ENCODE measurements at regions not wholly inside any gene's neighbourhood (a gene's known extent, or its start where the extent isn't known, plus 50 kb on each side); places are given as distances from the start of the nearest gene placed in this dataset.

DNA sequence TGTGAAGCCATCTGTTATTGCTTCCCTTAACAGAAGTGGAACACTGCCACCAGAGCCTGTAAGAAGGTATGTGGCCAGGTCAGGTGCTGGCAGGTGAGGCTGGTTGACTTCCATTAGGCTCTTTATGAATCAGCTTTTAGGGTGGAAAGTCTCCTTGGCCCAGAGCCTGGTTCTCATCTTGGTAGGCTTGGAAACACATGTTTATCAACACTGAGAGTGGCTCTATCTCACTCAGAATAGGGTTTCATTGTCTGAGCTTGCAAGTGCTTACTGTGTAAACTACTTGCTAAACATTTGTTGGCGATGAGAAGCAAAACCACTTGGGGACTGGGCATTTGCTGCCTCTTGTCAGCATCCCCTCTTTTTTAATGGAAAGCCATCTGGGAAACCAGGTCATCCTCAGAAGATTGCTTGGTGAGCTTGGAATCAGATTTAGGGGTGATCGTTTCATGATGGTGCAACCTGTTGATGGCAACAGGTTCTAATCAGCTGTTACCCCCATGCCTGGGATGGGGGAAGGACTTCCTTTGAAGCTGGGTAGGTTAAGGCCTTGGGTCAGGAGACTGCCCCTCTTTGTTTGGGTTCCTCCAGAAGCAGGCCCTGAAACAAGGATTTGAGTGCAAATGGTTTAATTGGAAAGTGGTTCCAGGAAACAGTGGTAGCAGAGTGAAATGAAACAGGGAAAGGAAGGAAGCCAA, 75.0 kb upstream of the AMPD3 start:
- DNase-seq (ENCODE audit: low spot score) (no peak), ATAC-seq (no peak)
- Mint-ChIP-seq H3K9me3 (peaks cover 8% of the 10 kb centered on the region), H3K27ac (no peak overlapping the region), H3K36me3 (peaks cover 3% of the 10 kb centered on the region; the same call in 1 of the 2 replicates), H3K27me3 (ENCODE audit: low read depth) (no peaks in the 10 kb centered on the region), H3K4me3 (no peak overlapping the region), H3K4me1 (no peaks in the 10 kb centered on the region; the same call in 1 of the 2 replicates)
- ChIA-PET POLR2A (no interaction called here), CTCF (interaction anchor here (0.6 to 0.9 kb wide), 3 partner anchors 13 to 1715 kb away, joined by 3 to 4 read pairs (median 4); no protein-coding TSS in a partner anchor)
- TF ChIP-seq ZNF138 (CRISPR knock-in tag; conservative IDR thresholded peaks at IDR 0.05) (no peak), MLX (CRISPR knock-in tag; IDR thresholded peaks at IDR 0.05) (no peak), CTCF (IDR thresholded peaks at IDR 0.05) (no peak), ZNF396 (CRISPR knock-in tag; IDR thresholded peaks at IDR 0.05; ENCODE audit: borderline replicate concordance) (no peak), TEAD4 (CRISPR knock-in tag; IDR thresholded peaks at IDR 0.05) (no peak), KAT7 (CRISPR knock-in tag; IDR thresholded peaks at IDR 0.05; ENCODE audit: borderline replicate concordance) (no peak), ZNF671 (CRISPR knock-in tag; IDR thresholded peaks at IDR 0.05) (no peak), ETV6 (CRISPR knock-in tag; IDR thresholded peaks at IDR 0.05) (no peak)

- H3K4me1 Mint-ChIP-seq: no peaks in the 10 kb centered on the region; the same call in 1 of the 2 replicates
- ChIA-PET POLR2A (no interaction called here), CTCF (interaction anchor here (0.9 kb wide), 1 partner anchor 620 kb away, joined by 3 read pairs; no protein-coding TSS in a partner anchor)
- DNase-seq (ENCODE audit: low spot score): no peak
- no peak overlapping the region for H3K27ac Mint-ChIP-seq
- H3K36me3 Mint-ChIP-seq: peaks cover 3% of the 10 kb centered on the region; the same call in 1 of the 2 replicates
- H3K9me3 Mint-ChIP-seq: peaks cover 8% of the 10 kb centered on the region
- ATAC-seq: no peak
- no peak overlapping the region for H3K4me3 Mint-ChIP-seq
- H3K27me3 Mint-ChIP-seq (ENCODE audit: low read depth): no peaks in the 10 kb centered on the region
- TF ChIP-seq KAT7 (CRISPR knock-in tag; IDR thresholded peaks at IDR 0.05; ENCODE audit: borderline replicate concordance) (no peak), TCF7 (CRISPR knock-in tag; IDR thresholded peaks at IDR 0.05; ENCODE audit: low read depth) (no peak), ZBTB21 (CRISPR knock-in tag; IDR thresholded peaks at IDR 0.05; ENCODE audit: borderline replicate concordance) (no peak), IRF1 (CRISPR knock-in tag; IDR thresholded peaks at IDR 0.05) (no peak)
Observed at GRCh38 chr11:10380921-10381320, 74.1 kb upstream of the AMPD3 start.

DNA sequence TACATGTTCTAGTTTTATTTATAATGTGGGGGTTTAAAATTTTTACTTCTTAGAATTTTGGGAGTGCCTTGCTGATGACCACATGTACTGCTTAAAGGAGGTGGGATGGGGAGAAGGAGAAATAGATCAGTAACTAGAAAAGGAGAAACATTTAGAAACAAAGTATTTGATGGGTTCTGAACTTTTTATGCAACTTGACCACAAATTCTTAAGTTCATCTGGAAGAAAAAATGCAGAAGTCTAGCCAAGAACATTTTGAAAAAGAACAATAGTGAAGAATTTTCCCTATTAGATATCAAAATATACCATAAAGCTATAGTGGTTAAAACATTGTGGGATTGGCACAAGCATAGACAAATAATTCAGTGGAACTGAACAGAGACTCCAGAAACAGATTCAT, 73.3 kb upstream of the AMPD3 start:
- ATAC-seq: no peak
- H3K36me3 Mint-ChIP-seq: peaks cover 3% of the 10 kb centered on the region; the same call in 1 of the 2 replicates
- no peaks in the 10 kb centered on the region for H3K4me1 Mint-ChIP-seq
- POLR2A ChIA-PET: no interaction called here
- CTCF ChIA-PET: no interaction called here
- TF ChIP-seq, protein P1, sequence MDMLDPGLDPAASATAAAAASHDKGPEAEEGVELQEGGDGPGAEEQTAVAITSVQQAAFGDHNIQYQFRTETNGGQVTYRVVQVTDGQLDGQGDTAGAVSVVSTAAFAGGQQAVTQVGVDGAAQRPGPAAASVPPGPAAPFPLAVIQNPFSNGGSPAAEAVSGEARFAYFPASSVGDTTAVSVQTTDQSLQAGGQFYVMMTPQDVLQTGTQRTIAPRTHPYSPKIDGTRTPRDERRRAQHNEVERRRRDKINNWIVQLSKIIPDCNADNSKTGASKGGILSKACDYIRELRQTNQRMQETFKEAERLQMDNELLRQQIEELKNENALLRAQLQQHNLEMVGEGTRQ (CRISPR knock-in tag; IDR thresholded peaks at IDR 0.05): no peak
- TF ChIP-seq CREB1 (CRISPR knock-in tag; IDR thresholded peaks at IDR 0.05) (no peak), PRRX2 (CRISPR knock-in tag; IDR thresholded peaks at IDR 0.05) (no peak), ZNF423 (CRISPR knock-in tag; IDR thresholded peaks at IDR 0.05) (no peak), NFE2L1 (CRISPR knock-in tag; IDR thresholded peaks at IDR 0.05) (no peak), OVOL2 (CRISPR knock-in tag; IDR thresholded peaks at IDR 0.05; ENCODE audit: borderline replicate concordance) (no peak)
- no peak overlapping the region for H3K4me3 Mint-ChIP-seq
- H3K27ac Mint-ChIP-seq: no peak overlapping the region
- no peak for DNase-seq (ENCODE audit: low spot score)
- no peaks in the 10 kb centered on the region for H3K27me3 Mint-ChIP-seq (ENCODE audit: low read depth)
- H3K9me3 Mint-ChIP-seq: peaks cover 8% of the 10 kb centered on the region
